Psoas muscle (tissue), 7 donors: ENCODE measurements at regions not wholly inside any gene's neighbourhood (a gene's known extent, or its start where the extent isn't known, plus 50 kb on each side); places are given as distances from the start of the nearest gene placed in this dataset.
"Not testable (repeated sequence)": the region's sequence is repeated elsewhere in the genome, so short reads cannot be mapped to it uniquely, and the experiment has no call there.

Source experiments
- ATAC-seq, 4 donors: fragments of 200-7000 bp; cut with Tn5 transposase; one replicate each; pipeline ENCODE4 v1.9.1; 2020; ENCODE audit warnings: moderate library complexity in 3 of 4, mild to moderate bottlenecking in 2 of 4
- DNase-seq, 2 donors: peaks; one replicate each; pipeline ENCODE4 v3.0.0-alpha.2; 2020
- H3K27ac ChIP-seq: fragments of 200-600 bp; one replicate; pipeline ENCODE4 v1.8.0; 2022
- H3K27me3 ChIP-seq, 3 donors: fragments of 200-600 bp in 1 of 3; one replicate each; pipeline versions ENCODE4 v1.6.1 to v1.8.0; 2013 to 2022; ENCODE audit warnings: low read length in 2 of 3, mild to moderate bottlenecking in 2 of 3, moderate library complexity in 1 of 3; ENCODE audit not compliant: insufficient read depth in 3 of 3
- H3K36me3 ChIP-seq, 2 donors: fragments of 200-600 bp in 1 of 2; one replicate each; pipeline versions ENCODE4 v1.6.1 to v1.8.0; 2013 to 2022; ENCODE audit warnings: low read depth in 1 of 2, mild to moderate bottlenecking in 1 of 2, moderate library complexity in 1 of 2; ENCODE audit not compliant: insufficient read depth in 1 of 2
- H3K4me1 ChIP-seq: fragments of 200-600 bp; one replicate; pipeline ENCODE4 v1.8.0; 2022
- H3K4me3 ChIP-seq: fragments of 200-600 bp; one replicate; pipeline ENCODE4 v1.8.0; 2022; ENCODE audit warnings: mild to moderate bottlenecking
- H3K9me3 ChIP-seq: fragments of 200-600 bp; one replicate; pipeline ENCODE4 v1.8.0; 2022
- CTCF ChIP-seq: fragments of 200-600 bp; IDR thresholded peaks from one replicate; pipeline ENCODE4 v1.8.0; 2022; ENCODE audit warnings: antibody characterized with exemption
- WGBS, 3 donors: extraction: QIAGEN DNeasy Blood & Tissue Kit; methylation state at CpG; one replicate each; pipeline versions ENCODE4 v1.1.6 to v1.1.7; 2013; 5-methylcytosine and 5-hydroxymethylcytosine counted together
- intact Hi-C, 2 donors: fragments of 100-400 bp; cut with DNase I; formaldehyde crosslinking; loops; one replicate each; pipeline versions ENCODE4 v1.11.0 to v1.14.2; 2022
- donor health status: healthy with polysubstance abuse.
- donor health status: DM: no; HTN: no; CAD: no; lungs with moderate emphysema.
- donor health status: Bipolar disorder and iron deficiency.
- donor health status: healthy.
- donor health status: DM: yes; HTN: yes; CAD: no.
- donor health status: DM: no; HTN: no; CAD: no.
- donor health status: DM: yes; HTN: yes; CAD: no.

GRCh38 chr11:86877503-86877902, 77.2 kb downstream of the PRSS23 start:
- no peak for ATAC-seq
- Histone ChIP-seq H3K4me1 (no peaks in the 10 kb centered on the region), H3K27me3 (no peaks in the 10 kb centered on the region), H3K36me3 (no peaks in the 10 kb centered on the region), H3K27ac (no peak overlapping the region), H3K4me3 (no peak overlapping the region), H3K9me3 (no peaks in the 10 kb centered on the region)
- TF ChIP-seq CTCF = no peak
- intact Hi-C loops = no loop called here
- no peak for DNase-seq

- H3K4me3 ChIP-seq, H3K27ac ChIP-seq, H3K4me1 ChIP-seq, intact Hi-C loops, H3K36me3 ChIP-seq, H3K9me3 ChIP-seq, ATAC-seq, H3K27me3 ChIP-seq, DNase-seq: not testable (repeated sequence)
- WGBS, 3 donors = 93% methylated on average over 10 of the region's 26 CpGs; no CpG with 5 or more reads in 2 of the 3 donors
Measured at GRCh38 chr11:86879241-86879640, 76.0 kb downstream of the FZD4 start.

GRCh38 chr11:86885311-86885710, 69.9 kb downstream of the FZD4 start:
- no peaks in the 10 kb centered on the region for H3K36me3 ChIP-seq
- H3K4me3 ChIP-seq = no peak overlapping the region
- H3K27ac ChIP-seq = no peak overlapping the region
- intact Hi-C loops = no loop called here
- H3K27me3 ChIP-seq = no peaks in the 10 kb centered on the region
- WGBS, 3 donors = 76 to 82% (median 80%) methylated on average over 3 of the region's 3 CpGs
- no peak for TF ChIP-seq CTCF
- ATAC-seq (no peak), DNase-seq (no peak)
- no peaks in the 10 kb centered on the region for H3K4me1 ChIP-seq
- H3K9me3 ChIP-seq = no peaks in the 10 kb centered on the region

GRCh38 chr11:86888164-86889000, 66.8 kb downstream of the FZD4 start:
- no peak for TF ChIP-seq CTCF
- intact Hi-C loops = no loop called here
- DNase-seq (no peak), ATAC-seq (no peak)
- no peak overlapping the region for H3K27ac ChIP-seq
- H3K9me3 ChIP-seq = no peaks in the 10 kb centered on the region
- WGBS, 3 donors = 54 to 62% (median 56%) methylated on average over 5 of the region's 5 CpGs
- H3K4me3 ChIP-seq = no peak overlapping the region
- no peaks in the 10 kb centered on the region for H3K27me3 ChIP-seq
- no peaks in the 10 kb centered on the region for H3K4me1 ChIP-seq
- H3K36me3 ChIP-seq = no peaks in the 10 kb centered on the region

- WGBS, 3 donors = 59 to 92% (median 60%) methylated on average over 1 of the region's 1 CpG
- intact Hi-C loops = no loop called here
- Histone ChIP-seq H3K36me3 (no peaks in the 10 kb centered on the region), H3K27ac (no peak overlapping the region), H3K4me1 (no peaks in the 10 kb centered on the region), H3K4me3 (no peak overlapping the region), H3K9me3 (no peaks in the 10 kb centered on the region), H3K27me3 (no peaks in the 10 kb centered on the region)
- DNase-seq (no peak), ATAC-seq (no peak)
- no peak for TF ChIP-seq CTCF
Measured at GRCh38 chr11:86889001-86889341, 66.2 kb downstream of the FZD4 start.
